D721Med (cell line): ENCODE measurements at regions not wholly inside any gene's neighbourhood (a gene's known extent, or its start where the extent isn't known, plus 50 kb on each side); places are given as distances from the start of the nearest gene placed in this dataset.

Experiments
- DNase-seq: peaks from one replicate; pipeline ENCODE4 v3.0.0; 2011; ENCODE audit warnings: low spot score; ENCODE audit not compliant: insufficient read length
- FAIRE-seq: peaks from 2 replicates; lab custom pipeline; 2011; peaks lifted over from hg19 to GRCh38; lab: Jason Lieb, UNC
- CTCF ChIP-seq: IDR thresholded peaks from 2 replicates; pipeline ENCODE4 v1.5.1; 2012; ENCODE audit warnings: mild to moderate bottlenecking, control low read depth; ENCODE audit not compliant: insufficient read depth; ENCODE audit errors: missing control alignments

GRCh38 chr5:163832155-163832554 is 326.7 kb downstream of the MAT2B start:
- TF ChIP-seq CTCF, result no peak
- no peak for FAIRE-seq

GRCh38 chr5:163838738-163839137 is 333.3 kb downstream of the MAT2B start:
- DNase-seq (no peak), FAIRE-seq (no peak)
- no peak for TF ChIP-seq CTCF

More at GRCh38 chr5:163832155-163832554, 326.7 kb downstream of the MAT2B start:
- no peak for DNase-seq

GRCh38 chr5:163846512-163846911 is 341.1 kb downstream of the MAT2B start:
- no peak for TF ChIP-seq CTCF
- DNase-seq (no peak), FAIRE-seq (no peak)

GRCh38 chr5:163855754-163856153 is 350.3 kb downstream of the MAT2B start:
- TF ChIP-seq CTCF, result no peak
- no peak for DNase-seq
- FAIRE-seq, result no peak

GRCh38 chr5:163861670-163862069 is 356.3 kb downstream of the MAT2B start:
- FAIRE-seq, result no peak
- TF ChIP-seq CTCF, result no peak
- DNase-seq, result no peak

GRCh38 chr5:163867324-163867723 is 361.9 kb downstream of the MAT2B start:
- TF ChIP-seq CTCF, result no peak
- no peak for DNase-seq
- FAIRE-seq, result no peak

- no peak for TF ChIP-seq CTCF
- DNase-seq (no peak), FAIRE-seq (no peak)
These were observed 362.3 kb downstream of the MAT2B start for GRCh38 chr5:163867738-163868137.
